Activated gamma-delta T cell treated with anti-CD3 and anti-CD28 coated beads, Interleukin-2, amount 50 U/mL, for 16 hours (primary cell): ENCODE measurements at regions not wholly inside any gene's neighbourhood (a gene's known extent, or its start where the extent isn't known, plus 50 kb on each side); places are given as distances from the start of the nearest gene placed in this dataset.

Source experiments
- DNase-seq: peaks from one replicate; pipeline ENCODE4 v3.0.0-alpha.2; 2020; ENCODE audit warnings: low read depth

GRCh38 chr14:34128665-34129064, 177.8 kb upstream of the EGLN3 start:
- DNase-seq: no peak

GRCh38 chr14:34126586-34126985, 175.7 kb upstream of the EGLN3 start:
- no peak for DNase-seq

GRCh38 chr14:34124585-34124984, 173.7 kb upstream of the EGLN3 start:
- DNase-seq: no peak

- no peak for DNase-seq
Measured at GRCh38 chr14:34122650-34123049, 171.8 kb upstream of the EGLN3 start.

- DNase-seq: no peak
Measured at GRCh38 chr14:34122081-34122480, 171.2 kb upstream of the EGLN3 start.

GRCh38 chr14:34120185-34120977, 169.5 kb upstream of the EGLN3 start:
- DNase-seq: no peak

GRCh38 chr14:34119107-34119858, 168.4 kb upstream of the EGLN3 start:
- no peak for DNase-seq

- DNase-seq: no peak
Measured at GRCh38 chr14:34113991-34114390, 163.1 kb upstream of the EGLN3 start.

GRCh38 chr14:34113005-34113511, 162.2 kb upstream of the EGLN3 start:
- DNase-seq: no peak

GRCh38 chr14:34111953-34112352, 161.1 kb upstream of the EGLN3 start:
- DNase-seq: no peak

- DNase-seq: no peak
Measured at GRCh38 chr14:34111505-34111904, 160.6 kb upstream of the EGLN3 start.

GRCh38 chr14:34110531-34110930, 159.7 kb upstream of the EGLN3 start:
- DNase-seq: no peak

- no peak for DNase-seq
Measured at GRCh38 chr14:34107441-34107840, 156.6 kb upstream of the EGLN3 start.

GRCh38 chr14:34106310-34106709, 155.4 kb upstream of the EGLN3 start:
- DNase-seq: no peak

- no peak for DNase-seq
Measured at GRCh38 chr14:34104489-34105397, 153.9 kb upstream of the EGLN3 start.

- no peak for DNase-seq
Measured at GRCh38 chr14:34103176-34103575, 152.3 kb upstream of the EGLN3 start.

GRCh38 chr14:34099635-34100034, 148.8 kb upstream of the EGLN3 start:
- DNase-seq: no peak

- DNase-seq: no peak
Measured at GRCh38 chr14:34098985-34099349, 148.1 kb upstream of the EGLN3 start.

GRCh38 chr14:34098045-34098984, 147.4 kb upstream of the EGLN3 start:
- DNase-seq: peak; percentile 2

- DNase-seq: no peak
Measured at GRCh38 chr14:34097644-34098043, 146.8 kb upstream of the EGLN3 start.

- no peak for DNase-seq
Measured at GRCh38 chr14:34094384-34094783, 143.5 kb upstream of the EGLN3 start.
